Colonic mucosa (tissue), 4 donors: ENCODE measurements at regions not wholly inside any gene's neighbourhood (a gene's known extent, or its start where the extent isn't known, plus 50 kb on each side); places are given as distances from the start of the nearest gene placed in this dataset.

ENCODE experiments used
- DNase-seq: peaks from one replicate; pipeline ENCODE4 v3.0.0-alpha.2; 2020
- H3K27ac ChIP-seq: fragments of 200-600 bp; one replicate; pipeline ENCODE4 v1.8.0; 2021
- H3K27me3 ChIP-seq: fragments of 200-600 bp; one replicate; pipeline ENCODE4 v1.8.0; 2021
- H3K36me3 ChIP-seq: fragments of 200-600 bp; one replicate; pipeline ENCODE4 v1.8.0; 2021
- H3K4me1 ChIP-seq: fragments of 200-600 bp; one replicate; pipeline ENCODE4 v1.8.0; 2021; ENCODE audit warnings: mild to moderate bottlenecking
- H3K4me3 ChIP-seq: fragments of 200-600 bp; one replicate; pipeline ENCODE4 v1.8.0; 2021
- H3K9ac ChIP-seq, 2 donors: one replicate each; pipeline ENCODE4 v1.7.0; 2013; ENCODE audit warnings: control low read depth in 2 of 2, low read depth in 2 of 2, low read length in 2 of 2
- H3K9me3 ChIP-seq: fragments of 200-600 bp; one replicate; pipeline ENCODE4 v1.8.0; 2021
- intact Hi-C: fragments of 100-400 bp; cut with DNase I; formaldehyde crosslinking; loops from one replicate; pipeline ENCODE4 v1.14.1; 2022
- TF ChIP-seq, protein P1 (sequence below): fragments of 200-600 bp; IDR thresholded peaks from one replicate; pipeline ENCODE4 v1.8.0; 2022; ENCODE audit warnings: antibody characterized with exemption, mild to moderate bottlenecking
- donor health status: healthy.
- donor health status: DM: no; HTN: no; CAD: no.
- donor health status: DM: no; HTN: no; CAD: no.

DNA sequence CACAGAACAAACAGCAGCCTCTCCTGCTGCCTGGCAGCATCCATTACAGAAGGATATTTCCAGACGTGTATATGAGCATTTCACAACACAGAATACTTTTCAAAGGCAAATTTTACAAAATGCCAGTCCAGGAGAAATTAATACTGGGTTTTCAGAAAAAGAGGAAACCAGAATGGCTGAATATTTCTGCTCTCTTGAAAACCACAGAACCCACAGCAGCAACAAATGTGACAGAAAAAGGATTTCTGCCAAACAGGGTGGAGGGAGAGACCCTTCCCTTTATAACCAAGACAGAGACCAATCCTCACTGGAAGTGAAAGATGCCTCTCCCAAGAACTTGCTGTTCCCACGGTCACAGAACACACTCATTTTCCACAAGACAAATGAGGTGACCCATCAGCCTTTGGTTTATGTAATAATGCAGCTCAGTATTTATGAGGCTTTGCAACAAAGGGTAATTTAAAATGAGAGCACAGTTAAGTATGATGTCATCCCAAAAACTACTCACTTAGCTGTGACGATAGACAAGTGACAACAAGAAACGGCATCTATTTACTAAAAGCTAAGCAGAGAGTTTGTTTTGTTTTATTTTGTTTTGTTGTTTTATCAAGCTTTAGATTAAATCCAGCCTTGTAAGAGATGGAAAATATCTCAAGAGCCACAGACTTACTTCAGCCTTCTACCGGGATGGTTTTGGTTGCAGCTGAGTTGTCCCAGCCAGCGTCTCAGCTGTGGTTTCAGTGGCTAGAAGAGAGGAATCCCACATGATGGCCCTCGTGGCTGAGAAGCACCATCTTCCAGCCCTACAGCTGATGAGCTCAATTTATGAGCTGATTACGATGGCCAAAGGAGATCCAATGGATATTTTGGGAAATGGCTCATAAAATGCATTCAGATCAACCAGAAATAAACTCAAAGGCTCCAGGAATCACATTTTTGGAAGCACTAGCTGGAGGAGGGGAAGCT, 249.3 kb upstream of the AGAP1 start:
- DNase-seq, result no peak
- intact Hi-C loops, result no loop called here
- H3K36me3 ChIP-seq, result no peaks in the 10 kb centered on the region
- TF ChIP-seq, protein P1, sequence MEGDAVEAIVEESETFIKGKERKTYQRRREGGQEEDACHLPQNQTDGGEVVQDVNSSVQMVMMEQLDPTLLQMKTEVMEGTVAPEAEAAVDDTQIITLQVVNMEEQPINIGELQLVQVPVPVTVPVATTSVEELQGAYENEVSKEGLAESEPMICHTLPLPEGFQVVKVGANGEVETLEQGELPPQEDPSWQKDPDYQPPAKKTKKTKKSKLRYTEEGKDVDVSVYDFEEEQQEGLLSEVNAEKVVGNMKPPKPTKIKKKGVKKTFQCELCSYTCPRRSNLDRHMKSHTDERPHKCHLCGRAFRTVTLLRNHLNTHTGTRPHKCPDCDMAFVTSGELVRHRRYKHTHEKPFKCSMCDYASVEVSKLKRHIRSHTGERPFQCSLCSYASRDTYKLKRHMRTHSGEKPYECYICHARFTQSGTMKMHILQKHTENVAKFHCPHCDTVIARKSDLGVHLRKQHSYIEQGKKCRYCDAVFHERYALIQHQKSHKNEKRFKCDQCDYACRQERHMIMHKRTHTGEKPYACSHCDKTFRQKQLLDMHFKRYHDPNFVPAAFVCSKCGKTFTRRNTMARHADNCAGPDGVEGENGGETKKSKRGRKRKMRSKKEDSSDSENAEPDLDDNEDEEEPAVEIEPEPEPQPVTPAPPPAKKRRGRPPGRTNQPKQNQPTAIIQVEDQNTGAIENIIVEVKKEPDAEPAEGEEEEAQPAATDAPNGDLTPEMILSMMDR, result no peak
- H3K9me3 ChIP-seq, result no peaks in the 10 kb centered on the region
- no peak overlapping the region for H3K9ac ChIP-seq
- no peaks in the 10 kb centered on the region for H3K4me1 ChIP-seq
- no peaks in the 10 kb centered on the region for H3K27me3 ChIP-seq
- H3K4me3 ChIP-seq, result no peak overlapping the region
- H3K27ac ChIP-seq, result no peak overlapping the region

DNA sequence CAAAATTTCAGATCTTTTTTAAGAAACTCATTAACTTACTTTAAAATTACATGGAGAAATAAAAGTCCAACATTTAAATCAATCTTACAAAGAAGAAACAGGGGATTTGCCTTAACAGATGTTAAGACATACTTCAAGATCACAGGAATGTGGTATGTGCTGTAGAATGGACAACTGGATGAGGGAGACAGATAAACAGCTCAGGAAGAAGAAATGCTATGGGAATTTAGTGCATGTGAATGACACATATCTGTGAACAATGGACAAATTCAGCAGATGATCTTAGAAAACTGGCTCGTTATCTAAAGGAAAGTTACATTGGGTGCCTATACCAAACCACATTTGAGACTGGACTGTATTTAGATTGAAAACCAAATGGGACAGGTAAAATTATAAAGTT, 246.8 kb upstream of the AGAP1 start:
- Histone ChIP-seq H3K36me3 (no peaks in the 10 kb centered on the region), H3K4me3 (no peak overlapping the region), H3K27me3 (no peaks in the 10 kb centered on the region), H3K4me1 (no peaks in the 10 kb centered on the region), H3K9me3 (no peaks in the 10 kb centered on the region), H3K9ac (no peak overlapping the region), H3K27ac (no peak overlapping the region)
- no peak for DNase-seq
- intact Hi-C loops, result no loop called here
- TF ChIP-seq, protein P1, result no peak

DNA sequence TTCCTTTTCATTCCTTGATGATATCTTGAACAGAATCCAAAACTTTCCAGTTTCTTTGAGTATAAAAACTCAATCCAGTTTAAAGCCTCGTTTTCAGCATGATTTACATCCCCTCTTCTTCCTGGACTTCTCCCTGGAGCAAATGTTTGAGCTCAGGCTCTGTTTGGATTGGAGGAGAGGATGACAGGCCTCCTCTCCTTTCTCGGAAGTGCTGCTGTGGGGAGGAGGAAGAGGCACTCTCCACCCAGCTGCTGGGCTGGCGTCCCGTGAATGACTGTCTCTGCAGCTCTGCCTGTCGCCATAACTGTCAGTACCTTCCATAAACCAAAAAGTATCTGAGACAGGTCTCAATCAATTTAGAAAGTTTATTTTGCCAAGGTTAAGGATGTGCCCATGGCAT, 238.2 kb upstream of the AGAP1 start:
- TF ChIP-seq, protein P1, result no peak
- Histone ChIP-seq H3K4me1 (no peaks in the 10 kb centered on the region), H3K9ac (no peak overlapping the region), H3K27me3 (no peaks in the 10 kb centered on the region), H3K36me3 (no peaks in the 10 kb centered on the region), H3K9me3 (no peaks in the 10 kb centered on the region), H3K4me3 (no peak overlapping the region), H3K27ac (no peak overlapping the region)
- no peak for DNase-seq
- intact Hi-C loops, result no loop called here

DNA sequence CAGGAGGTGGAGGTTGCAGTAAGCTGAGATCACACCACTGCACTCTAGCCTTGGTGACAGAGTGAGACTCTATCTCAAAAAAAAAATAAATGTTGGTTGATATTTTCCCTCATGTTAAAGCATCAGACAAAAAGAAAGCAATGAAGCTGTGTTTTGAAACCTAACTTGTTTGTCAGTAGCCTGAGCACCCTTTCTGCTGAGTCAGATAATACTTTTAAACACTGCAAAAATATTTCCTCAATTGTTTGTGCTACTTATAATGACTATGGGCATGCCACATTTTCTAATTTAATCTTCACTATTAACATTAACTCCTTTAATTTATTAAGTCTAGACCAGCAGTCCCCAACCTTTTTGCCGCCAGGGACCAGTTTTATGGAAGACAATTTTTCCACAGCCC, 236.3 kb upstream of the AGAP1 start:
- TF ChIP-seq, protein P1, result no peak
- Histone ChIP-seq H3K27me3 (no peaks in the 10 kb centered on the region), H3K27ac (no peak overlapping the region), H3K9me3 (no peaks in the 10 kb centered on the region), H3K4me3 (no peak overlapping the region), H3K36me3 (no peaks in the 10 kb centered on the region), H3K4me1 (no peaks in the 10 kb centered on the region), H3K9ac (no peak overlapping the region)
- no peak for DNase-seq
- intact Hi-C loops, result no loop called here

DNA sequence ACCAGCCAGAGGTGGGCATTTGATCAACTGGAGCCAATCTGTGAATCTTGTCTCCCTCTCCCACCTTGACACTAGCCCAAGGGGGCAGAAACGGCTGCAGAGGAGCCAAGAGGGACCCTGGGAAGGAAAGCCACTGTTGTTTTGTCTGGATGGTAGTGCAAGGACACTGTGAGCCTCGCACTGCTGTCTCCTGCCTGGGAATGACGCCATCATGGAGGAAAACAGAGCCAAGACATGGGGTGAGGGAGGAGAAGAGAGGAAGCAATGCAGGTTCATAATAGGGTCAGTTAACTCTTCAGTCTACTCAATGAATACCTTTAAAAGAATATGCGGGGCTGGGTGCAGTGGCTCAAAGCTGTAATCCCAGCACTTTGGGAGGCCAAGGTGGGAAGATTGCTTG, 231.1 kb upstream of the AGAP1 start:
- H3K4me3 ChIP-seq, result no peak overlapping the region
- intact Hi-C loops, result loop anchor here (10.0 kb wide), 1 partner anchor 118 kb away; no protein-coding TSS in a partner anchor
- H3K9me3 ChIP-seq, result no peaks in the 10 kb centered on the region
- no peaks in the 10 kb centered on the region for H3K36me3 ChIP-seq
- peaks cover 6% of the 10 kb centered on the region for H3K4me1 ChIP-seq
- no peaks in the 10 kb centered on the region for H3K27me3 ChIP-seq
- peak overlapping the region; percentile 37 for H3K27ac ChIP-seq
- H3K9ac ChIP-seq, result no peak overlapping the region
- TF ChIP-seq, protein P1, result no peak
- DNase-seq, result no peak
